Tibial nerve (tissue), 3 donors: ENCODE measurements at regions not wholly inside any gene's neighbourhood (a gene's known extent, or its start where the extent isn't known, plus 50 kb on each side); places are given as distances from the start of the nearest gene placed in this dataset.

Source experiments
- CTCF ChIP-seq, 5 experiments: fragments of 200-600 bp in 3 of 5; fragments of 450-650 bp in 2 of 5; sonication (generic) in 3 of 5; IDR thresholded peaks; one replicate each; pipeline ENCODE4 v1.5.1; 2016 to 2019; ENCODE audit warnings: antibody characterized with exemption in 5 of 5, mild to moderate bottlenecking in 3 of 5, moderate library complexity in 2 of 5
- POLR2A ChIP-seq, 2 donors: fragments of 450-650 bp; IDR thresholded peaks; one replicate each; pipeline ENCODE4 v1.6.1; 2017; ENCODE audit warnings: antibody characterized with exemption in 2 of 2, mild to moderate bottlenecking in 2 of 2, moderate library complexity in 2 of 2

- no peak for TF ChIP-seq CTCF (IDR thresholded peaks at IDR 0.05)
- TF ChIP-seq POLR2A (IDR thresholded peaks at IDR 0.05), result no peak
Observed at GRCh38 chr2:142462306-142462705, 331.5 kb upstream of the LRP1B start.
